Breast epithelium (tissue), 3 donors: ENCODE measurements at regions not wholly inside any gene's neighbourhood (a gene's known extent, or its start where the extent isn't known, plus 50 kb on each side); places are given as distances from the start of the nearest gene placed in this dataset.

Experiments
- CTCF ChIP-seq, 3 donors: fragments of 450-650 bp; IDR thresholded peaks; one replicate each; pipeline ENCODE4 v1.5.1; 2016 to 2017; ENCODE audit warnings: antibody characterized with exemption in 3 of 3, mild to moderate bottlenecking in 3 of 3, moderate library complexity in 3 of 3
- POLR2A ChIP-seq: fragments of 450-650 bp; IDR thresholded peaks from one replicate; pipeline ENCODE4 v1.6.1; 2016; ENCODE audit warnings: antibody characterized with exemption, mild to moderate bottlenecking, moderate library complexity
- POLR2AphosphoS5 ChIP-seq, 3 donors: sonication (generic); formaldehyde crosslinking; IDR thresholded peaks; one replicate each; pipeline ENCODE4 v1.6.1; 2017; ENCODE audit warnings: antibody characterized with exemption in 3 of 3

- TF ChIP-seq CTCF (IDR thresholded peaks at IDR 0.05) (no peak), POLR2A (no peak), POLR2AphosphoS5 (IDR thresholded peaks at IDR 0.05) (no peak)
Observed at GRCh38 chr2:212811921-212812320, 273.3 kb upstream of the ERBB4 start.
